ENCODE measurements at regions not wholly inside any gene's neighbourhood (a gene's known extent, or its start where the extent isn't known, plus 50 kb on each side); places are given as distances from the start of the nearest gene placed in this dataset.

DNA sequence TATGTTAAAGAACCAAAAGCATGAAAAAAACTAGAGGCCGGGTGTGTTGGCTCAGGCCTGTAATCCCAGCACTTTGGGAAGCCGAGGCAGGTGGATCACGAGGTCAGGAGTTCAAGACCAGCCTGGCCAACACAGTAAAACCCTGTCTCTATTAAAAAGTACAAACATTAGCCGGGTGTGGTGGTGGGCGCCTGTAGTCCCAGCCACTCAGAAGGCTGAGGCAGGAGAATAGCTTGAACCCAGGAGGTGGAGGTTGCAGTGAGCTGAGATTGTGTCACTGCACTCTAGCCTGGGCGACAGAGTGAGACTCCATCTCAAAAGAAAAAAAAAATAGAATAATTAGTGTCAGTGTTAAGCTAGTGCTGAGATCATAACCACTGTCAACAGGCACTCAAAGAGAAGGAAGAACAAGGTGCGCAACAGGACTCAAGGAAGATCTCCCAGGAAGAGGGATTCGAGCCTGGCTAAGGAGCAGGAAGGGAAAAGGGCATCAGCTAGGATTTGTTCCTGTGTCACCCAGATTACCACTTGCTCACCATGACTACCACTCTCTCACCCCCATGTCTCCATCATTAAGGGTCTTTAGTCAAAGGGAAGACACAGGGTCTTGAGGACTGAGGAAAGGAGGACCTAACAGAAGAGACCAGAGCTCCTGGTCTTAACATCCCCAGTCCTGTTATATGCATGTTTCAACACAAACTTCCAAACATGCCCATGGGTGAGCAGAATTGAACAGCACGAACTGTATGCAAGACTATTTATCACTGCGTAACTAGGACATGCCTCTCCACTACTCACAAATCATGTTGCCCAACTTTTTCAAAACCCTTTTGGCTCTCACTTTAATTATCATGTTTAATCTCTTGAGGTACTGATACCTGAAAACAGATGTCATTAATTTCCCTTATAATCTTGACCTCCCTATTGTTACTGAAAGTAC lies 88.3 kb upstream of the PLEKHM1 start:
- TF ChIP-seq, protein P1, sequence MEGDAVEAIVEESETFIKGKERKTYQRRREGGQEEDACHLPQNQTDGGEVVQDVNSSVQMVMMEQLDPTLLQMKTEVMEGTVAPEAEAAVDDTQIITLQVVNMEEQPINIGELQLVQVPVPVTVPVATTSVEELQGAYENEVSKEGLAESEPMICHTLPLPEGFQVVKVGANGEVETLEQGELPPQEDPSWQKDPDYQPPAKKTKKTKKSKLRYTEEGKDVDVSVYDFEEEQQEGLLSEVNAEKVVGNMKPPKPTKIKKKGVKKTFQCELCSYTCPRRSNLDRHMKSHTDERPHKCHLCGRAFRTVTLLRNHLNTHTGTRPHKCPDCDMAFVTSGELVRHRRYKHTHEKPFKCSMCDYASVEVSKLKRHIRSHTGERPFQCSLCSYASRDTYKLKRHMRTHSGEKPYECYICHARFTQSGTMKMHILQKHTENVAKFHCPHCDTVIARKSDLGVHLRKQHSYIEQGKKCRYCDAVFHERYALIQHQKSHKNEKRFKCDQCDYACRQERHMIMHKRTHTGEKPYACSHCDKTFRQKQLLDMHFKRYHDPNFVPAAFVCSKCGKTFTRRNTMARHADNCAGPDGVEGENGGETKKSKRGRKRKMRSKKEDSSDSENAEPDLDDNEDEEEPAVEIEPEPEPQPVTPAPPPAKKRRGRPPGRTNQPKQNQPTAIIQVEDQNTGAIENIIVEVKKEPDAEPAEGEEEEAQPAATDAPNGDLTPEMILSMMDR (IDR thresholded peaks at IDR 0.05): no peak
- TF ChIP-seq POLR2A (IDR thresholded peaks at IDR 0.05): no peak
